ENCODE measurements at regions not wholly inside any gene's neighbourhood (a gene's known extent, or its start where the extent isn't known, plus 50 kb on each side); places are given as distances from the start of the nearest gene placed in this dataset.

DNA sequence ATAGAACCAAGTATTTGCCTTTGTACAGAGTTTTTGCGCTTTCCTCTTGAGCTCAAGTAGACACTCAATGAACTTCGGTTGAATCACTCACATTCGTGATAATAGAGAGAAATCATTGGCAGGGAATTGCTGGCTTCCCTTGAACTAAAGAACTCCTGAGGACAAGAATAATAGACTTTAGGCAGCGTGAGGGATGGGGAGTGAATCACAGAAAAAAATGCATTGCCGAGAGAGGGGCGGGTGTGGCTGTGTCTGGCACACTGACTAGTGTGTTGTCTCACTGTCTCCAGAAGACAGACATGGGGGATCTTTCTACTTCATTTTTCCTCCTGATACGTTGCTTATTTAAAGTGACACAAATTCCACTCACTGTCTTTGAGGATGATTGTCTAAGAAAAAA lies 805.2 kb downstream of the BCL11B start:
- H3K36me3 ChIP-seq: no peaks in the 10 kb centered on the region
- H3K4me3 ChIP-seq: no peak overlapping the region
- no peaks in the 10 kb centered on the region for H3K27me3 ChIP-seq
- TF ChIP-seq POLR2A (IDR thresholded peaks at IDR 0.05): no peak
- TF ChIP-seq EP300 (IDR thresholded peaks at IDR 0.05): no peak
- TF ChIP-seq, protein P1, sequence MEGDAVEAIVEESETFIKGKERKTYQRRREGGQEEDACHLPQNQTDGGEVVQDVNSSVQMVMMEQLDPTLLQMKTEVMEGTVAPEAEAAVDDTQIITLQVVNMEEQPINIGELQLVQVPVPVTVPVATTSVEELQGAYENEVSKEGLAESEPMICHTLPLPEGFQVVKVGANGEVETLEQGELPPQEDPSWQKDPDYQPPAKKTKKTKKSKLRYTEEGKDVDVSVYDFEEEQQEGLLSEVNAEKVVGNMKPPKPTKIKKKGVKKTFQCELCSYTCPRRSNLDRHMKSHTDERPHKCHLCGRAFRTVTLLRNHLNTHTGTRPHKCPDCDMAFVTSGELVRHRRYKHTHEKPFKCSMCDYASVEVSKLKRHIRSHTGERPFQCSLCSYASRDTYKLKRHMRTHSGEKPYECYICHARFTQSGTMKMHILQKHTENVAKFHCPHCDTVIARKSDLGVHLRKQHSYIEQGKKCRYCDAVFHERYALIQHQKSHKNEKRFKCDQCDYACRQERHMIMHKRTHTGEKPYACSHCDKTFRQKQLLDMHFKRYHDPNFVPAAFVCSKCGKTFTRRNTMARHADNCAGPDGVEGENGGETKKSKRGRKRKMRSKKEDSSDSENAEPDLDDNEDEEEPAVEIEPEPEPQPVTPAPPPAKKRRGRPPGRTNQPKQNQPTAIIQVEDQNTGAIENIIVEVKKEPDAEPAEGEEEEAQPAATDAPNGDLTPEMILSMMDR (IDR thresholded peaks at IDR 0.05): no peak
- no peak for DNase-seq (ENCODE audit: low spot score in 2 of 2)
- 57 to 65% methylated on average over 7 of the region's 7 CpGs for WGBS, 2 donors
- peaks cover 0 to 3% (median 0%) of the 10 kb centered on the region in 4 donors for H3K9me3 ChIP-seq
- no peaks in the 10 kb centered on the region for H3K4me1 ChIP-seq
- H3K27ac ChIP-seq: no peak overlapping the region

GRCh38 chr14:98470663-98471062 lies 801.3 kb downstream of the BCL11B start:
- no peaks in the 10 kb centered on the region for H3K36me3 ChIP-seq
- DNase-seq (ENCODE audit: low spot score in 2 of 2): no peak
- TF ChIP-seq, protein P1 (IDR thresholded peaks at IDR 0.05): no peak
- TF ChIP-seq POLR2A (IDR thresholded peaks at IDR 0.05): no peak
- TF ChIP-seq EP300 (IDR thresholded peaks at IDR 0.05): no peak
- H3K27me3 ChIP-seq: no peaks in the 10 kb centered on the region
- H3K4me3 ChIP-seq: no peak overlapping the region
- no peaks in the 10 kb centered on the region for H3K4me1 ChIP-seq
- 61 to 71% methylated on average over 4 of the region's 4 CpGs for WGBS, 2 donors
- no peak overlapping the region for H3K27ac ChIP-seq
- H3K9me3 ChIP-seq: peaks cover 0 to 3% (median 0%) of the 10 kb centered on the region in 4 donors

DNA sequence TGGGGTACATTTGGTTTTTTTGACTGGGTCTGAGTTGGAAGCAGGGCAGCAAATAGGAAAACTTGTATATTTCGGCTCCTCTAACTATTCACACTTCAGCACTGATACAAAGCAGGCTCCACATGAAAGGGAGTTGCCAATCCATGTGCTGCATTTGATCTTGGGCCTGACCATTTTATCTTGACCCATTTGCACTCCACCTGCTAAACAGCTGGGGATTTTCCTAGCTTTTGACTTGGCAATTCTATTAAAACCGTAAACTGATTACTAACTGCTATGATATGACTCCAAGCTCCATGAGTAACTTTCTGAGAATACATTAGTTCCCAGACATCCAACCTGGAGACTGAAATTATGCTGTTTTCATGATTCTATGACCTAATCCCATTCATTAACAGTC lies 797.1 kb downstream of the BCL11B start:
- H3K9me3 ChIP-seq: no peaks in the 10 kb centered on the region
- 65 to 80% methylated on average over 2 of the region's 2 CpGs for WGBS, 2 donors
- H3K4me3 ChIP-seq: no peak overlapping the region
- no peaks in the 10 kb centered on the region for H3K4me1 ChIP-seq
- TF ChIP-seq POLR2A (IDR thresholded peaks at IDR 0.05) (no peak), EP300 (IDR thresholded peaks at IDR 0.05) (no peak)
- TF ChIP-seq, protein P1 (IDR thresholded peaks at IDR 0.05): no peak
- no peak overlapping the region for H3K27ac ChIP-seq
- no peaks in the 10 kb centered on the region for H3K27me3 ChIP-seq
- no peaks in the 10 kb centered on the region for H3K36me3 ChIP-seq
- no peak for DNase-seq (ENCODE audit: low spot score in 2 of 2)

- Histone ChIP-seq H3K27ac (no peak overlapping the region), H3K4me1 (no peaks in the 10 kb centered on the region), H3K27me3 (no peaks in the 10 kb centered on the region), H3K36me3 (no peaks in the 10 kb centered on the region), H3K9me3 (no peaks in the 10 kb centered on the region), H3K4me3 (no peak overlapping the region)
- TF ChIP-seq EP300 (IDR thresholded peaks at IDR 0.05) (no peak), POLR2A (IDR thresholded peaks at IDR 0.05) (no peak)
- TF ChIP-seq, protein P1 (IDR thresholded peaks at IDR 0.05): no peak
- DNase-seq (ENCODE audit: low spot score in 2 of 2): no peak
- 81 to 84% methylated on average over 5 of the region's 5 CpGs for WGBS, 2 donors
These were observed 794.1 kb downstream of the BCL11B start for GRCh38 chr14:98477935-98478334.

GRCh38 chr14:98489115-98489514 lies 782.9 kb downstream of the BCL11B start:
- Histone ChIP-seq H3K4me1 (no peaks in the 10 kb centered on the region), H3K4me3 (no peak overlapping the region), H3K9me3 (peaks cover 0 to 15% (median 0%) of the 10 kb centered on the region in 4 donors), H3K27me3 (no peaks in the 10 kb centered on the region), H3K36me3 (no peaks in the 10 kb centered on the region), H3K27ac (no peak overlapping the region)
- 70 to 74% methylated on average over 4 of the region's 4 CpGs for WGBS, 2 donors
- DNase-seq (ENCODE audit: low spot score in 2 of 2): no peak
- TF ChIP-seq, protein P1 (IDR thresholded peaks at IDR 0.05): no peak
- TF ChIP-seq POLR2A (IDR thresholded peaks at IDR 0.05) (no peak), EP300 (IDR thresholded peaks at IDR 0.05) (no peak)
